HepG2 (cell line): ENCODE measurements at regions not wholly inside any gene's neighbourhood (a gene's known extent, or its start where the extent isn't known, plus 50 kb on each side); places are given as distances from the start of the nearest gene placed in this dataset.
A peak's percentile ranks its signal among the peaks of the same experiment; 100 is the strongest.

Experiments
- ATAC-seq: fragments of 200-7000 bp; cut with Tn5 transposase; 3 replicates; pipeline ENCODE4 v1.9.1; 2020; ENCODE audit warnings: mild to moderate bottlenecking, moderate library complexity
- BruUV-seq: library from RNA; stranded (reverse); fragments of 400-500 nt; replicated peaks from 2 replicates; lab custom pipeline; 2021; lab: Mats Ljungman, UMichigan
- CTCF ChIA-PET: fragments of 300-600 bp; formaldehyde crosslinking; extraction: SDS; loops from one replicate; lab custom pipeline; 2021; ENCODE audit warnings: low total read pairs, inconsistent platforms, low intra/inter-chr PET ratio; lab: Yijun Ruan, JAX
- POLR2A ChIA-PET: fragments of 350-600 bp; sonication (Branson Sonifier 250); formaldehyde crosslinking; loops from one replicate; lab custom pipeline; 2020; ENCODE audit warnings: antibody characterized with exemption, inconsistent platforms; lab: Yijun Ruan, JAX
- DNase-seq: peaks from one replicate; pipeline ENCODE4 v3.0.0-alpha.2; 2015; ENCODE audit warnings: low spot score
- FAIRE-seq: peaks from 3 replicates; lab custom pipeline; 2011; peaks lifted over from hg19 to GRCh38; lab: Jason Lieb, UNC
- H2AFZ ChIP-seq: one replicate; pipeline ENCODE4 v1.6.1; 2011; ENCODE audit warnings: low read length, inconsistent platforms
- H3K27ac ChIP-seq: fragments of 300-600 bp; 3 replicates; pipeline ENCODE4 v1.8.0; 2011; ENCODE audit warnings: mixed run types, mild to moderate bottlenecking, mixed read lengths, low read length, inconsistent platforms; ENCODE audit not compliant: insufficient read depth; ENCODE audit errors: extremely low read length
- H3K27me3 ChIP-seq, 2 experiments: fragments of 200-600 bp in 1 of 2; 2 replicates in 1 of 2; 3 replicates in 1 of 2; pipeline versions ENCODE4 v1.6.0 to v1.8.0; 2011; ENCODE audit warnings: low read length in 2 of 2, mild to moderate bottlenecking in 2 of 2, moderate library complexity in 2 of 2, inconsistent platforms in 1 of 2; ENCODE audit not compliant: insufficient read depth in 2 of 2, control insufficient read depth in 1 of 2
- H3K36me3 ChIP-seq, 2 experiments: fragments of 200-600 bp in 1 of 2; replicated peaks in 1 of 2; 2 replicates in 1 of 2; 3 replicates in 1 of 2; pipeline versions ENCODE4 v1.5.1 to v1.8.0; 2011; ENCODE audit warnings: low read length in 2 of 2, inconsistent platforms in 1 of 2; ENCODE audit not compliant: insufficient read depth in 2 of 2, control insufficient read depth in 1 of 2
- H3K4me1 ChIP-seq: 2 replicates; pipeline ENCODE4 v1.5.1; 2012; ENCODE audit warnings: low read length, inconsistent platforms; ENCODE audit not compliant: insufficient read depth
- H3K4me2 ChIP-seq: 2 replicates; pipeline ENCODE4 v1.6.0; 2011; ENCODE audit warnings: low read depth, low read length, inconsistent platforms
- H3K4me3 ChIP-seq, 3 experiments: fragments of 200-600 bp in 1 of 3; sonication (generic), shearing (Covaris generic) in 1 of 3; replicated peaks in 1 of 3; 2 replicates each; pipeline ENCODE4 v1.5.1; 2011 to 2016; ENCODE audit warnings: low read length in 3 of 3, inconsistent platforms in 2 of 3, low read depth in 2 of 3, mild to moderate bottlenecking in 2 of 3, control low read depth in 1 of 3, mixed read lengths in 1 of 3; ENCODE audit not compliant: insufficient read depth in 1 of 3
- H3K79me2 ChIP-seq: one replicate; pipeline ENCODE4 v1.6.1; 2011; ENCODE audit warnings: low read length, inconsistent platforms; ENCODE audit not compliant: insufficient read depth
- H3K9ac ChIP-seq: 2 replicates; pipeline ENCODE4 v1.6.0; 2011; ENCODE audit warnings: mild to moderate bottlenecking, low read depth, low read length, inconsistent platforms; ENCODE audit not compliant: insufficient read depth
- H3K9me3 ChIP-seq: 2 replicates; pipeline ENCODE4 v1.5.1; 2012; ENCODE audit warnings: mild to moderate bottlenecking, low read length
- H4K20me1 ChIP-seq: 2 replicates; pipeline ENCODE4 v1.6.0; 2011; ENCODE audit warnings: inconsistent platforms, mild to moderate bottlenecking, low read length, moderate library complexity; ENCODE audit not compliant: insufficient read depth
- CREB1 ChIP-seq, 2 experiments: fragments of 450-650 bp in 1 of 2; IDR thresholded peaks; 2 replicates each; pipeline ENCODE4 v1.6.1; 2016 to 2017; ENCODE audit warnings: control low read depth in 1 of 2, mild to moderate bottlenecking in 1 of 2, missing compliant biosample characterization in 1 of 2, missing genetic modification characterization in 1 of 2
- MATR3 ChIP-seq: sonication (generic); formaldehyde crosslinking; IDR thresholded peaks from 2 replicates; pipeline ENCODE4 v1.4.0; 2020; ENCODE audit warnings: missing genetic modification reagents
- RARA ChIP-seq: IDR thresholded peaks from 2 replicates; pipeline ENCODE4 v1.6.1; 2016; ENCODE audit warnings: missing genetic modification reagents, missing compliant biosample characterization
- STAG1 ChIP-seq: sonication (generic); formaldehyde crosslinking; IDR thresholded peaks from 2 replicates; pipeline ENCODE4 v1.4.0; 2020; ENCODE audit warnings: missing genetic modification reagents
- ZNF382 ChIP-seq: sonication (generic); formaldehyde crosslinking; IDR thresholded peaks from 2 replicates; pipeline ENCODE4 v1.5.0; 2020; ENCODE audit warnings: missing genetic modification reagents, mild to moderate bottlenecking, borderline replicate concordance
- ZNF501 ChIP-seq: sonication (generic); formaldehyde crosslinking; IDR thresholded peaks from 2 replicates; pipeline ENCODE4 v1.5.1; 2020; ENCODE audit warnings: mild to moderate bottlenecking, moderate library complexity, missing genetic modification reagents
- WGBS: methylation state at CpG from one replicate; pipeline ENCODE4 v1.1.6; 2017; ENCODE audit warnings: low lambda C conversion rate; 5-methylcytosine and 5-hydroxymethylcytosine counted together
- in situ Hi-C: cut with HindIII; loops from 2 replicates; pipeline ENCODE4 v1.10.0; 2017; ENCODE audit warnings: low pct_unique_long_range_greater_than_20kb; ENCODE audit not compliant: extremely low pct_ligation_motif_present
- intact Hi-C: fragments of 100-400 bp; cut with micrococcal nuclease; formaldehyde crosslinking; loops from one replicate; pipeline ENCODE4 v1.10.0; 2022; ENCODE audit not compliant: unreplicated experiment
- TF ChIP-seq, protein P1 (sequence below): IDR thresholded peaks from 2 replicates; pipeline ENCODE4 v1.6.1; 2012; ENCODE audit warnings: low read depth, low read length, improper control_type of control experiment

DNA sequence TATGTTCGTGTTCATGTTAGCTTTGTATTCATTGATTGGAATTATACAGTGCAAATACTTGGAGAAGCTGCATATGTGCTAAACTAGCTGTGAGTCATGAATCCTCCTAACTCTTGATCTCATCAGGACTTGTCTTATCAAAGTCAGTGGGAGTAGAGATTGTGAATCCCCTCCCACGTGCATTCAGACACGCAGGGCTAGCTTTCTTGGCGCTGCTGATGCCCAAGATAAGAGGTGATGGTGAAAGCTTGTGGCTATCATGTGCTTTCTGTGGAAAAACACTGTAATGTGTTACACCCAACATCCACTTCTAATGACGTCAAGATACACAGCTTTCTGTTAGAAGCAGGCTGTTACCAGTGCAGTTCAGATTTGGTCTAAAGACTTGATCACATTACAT lies 348.7 kb upstream of the HAND2 start:
- in situ Hi-C loops = no loop called here
- Histone ChIP-seq H3K4me2 (no peak overlapping the region), H4K20me1 (no peaks in the 10 kb centered on the region), H3K9ac (no peak overlapping the region), H3K36me3 (no peaks in the 10 kb centered on the region), H3K4me1 (no peaks in the 10 kb centered on the region), H3K27ac (no peak overlapping the region), H3K4me3 (no peak overlapping the region), H3K79me2 (no peaks in the 10 kb centered on the region), H2AFZ (no peak overlapping the region), H3K27me3 (no peaks in the 10 kb centered on the region), H3K9me3 (no peaks in the 10 kb centered on the region)
- DNase-seq = no peak
- ChIA-PET POLR2A (no interaction called here), CTCF (no interaction called here)
- FAIRE-seq = no peak
- TF ChIP-seq CREB1 (IDR thresholded peaks at IDR 0.05) (peak; percentile 51), CREB1 (CRISPR knock-in tag; IDR thresholded peaks at IDR 0.05) (no peak), STAG1 (CRISPR knock-in tag) (no peak)
- WGBS = 4% methylated on average over 5 of the region's 5 CpGs
- intact Hi-C loops = no loop called here
- BruUV-seq = no TSS peak
- ATAC-seq = no peak

DNA sequence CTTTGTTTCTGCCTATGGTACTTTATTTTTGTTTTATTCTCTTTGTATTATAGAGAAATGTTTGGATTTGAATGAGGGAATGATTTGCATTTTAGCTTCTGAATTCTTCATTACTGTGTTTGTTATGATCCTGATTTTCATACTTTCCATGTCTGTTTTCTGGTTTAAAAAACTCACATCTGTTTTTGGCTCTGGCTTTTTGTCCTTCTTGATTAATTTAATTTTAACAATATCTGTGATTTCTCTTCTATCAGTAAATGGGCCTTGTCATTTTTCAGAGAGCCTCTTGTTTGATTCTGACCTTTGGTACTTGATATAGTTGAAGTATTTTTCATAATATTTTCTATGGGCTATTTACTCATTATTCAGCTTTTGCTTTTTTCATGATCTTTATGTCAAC lies 341.6 kb upstream of the HAND2 start:
- ChIA-PET POLR2A (no interaction called here), CTCF (no interaction called here)
- no peak overlapping the region for H2AFZ ChIP-seq
- FAIRE-seq (no peak), DNase-seq (no peak), ATAC-seq (no peak)
- H3K27me3 ChIP-seq = no peaks in the 10 kb centered on the region
- no peaks in the 10 kb centered on the region for H4K20me1 ChIP-seq
- no peaks in the 10 kb centered on the region for H3K4me1 ChIP-seq
- TF ChIP-seq ZNF382 (CRISPR knock-in tag) (no peak), MATR3 (CRISPR knock-in tag) (no peak), RARA (CRISPR knock-in tag) (no peak), ZNF501 (CRISPR knock-in tag) (no peak)
- TF ChIP-seq, protein P1, sequence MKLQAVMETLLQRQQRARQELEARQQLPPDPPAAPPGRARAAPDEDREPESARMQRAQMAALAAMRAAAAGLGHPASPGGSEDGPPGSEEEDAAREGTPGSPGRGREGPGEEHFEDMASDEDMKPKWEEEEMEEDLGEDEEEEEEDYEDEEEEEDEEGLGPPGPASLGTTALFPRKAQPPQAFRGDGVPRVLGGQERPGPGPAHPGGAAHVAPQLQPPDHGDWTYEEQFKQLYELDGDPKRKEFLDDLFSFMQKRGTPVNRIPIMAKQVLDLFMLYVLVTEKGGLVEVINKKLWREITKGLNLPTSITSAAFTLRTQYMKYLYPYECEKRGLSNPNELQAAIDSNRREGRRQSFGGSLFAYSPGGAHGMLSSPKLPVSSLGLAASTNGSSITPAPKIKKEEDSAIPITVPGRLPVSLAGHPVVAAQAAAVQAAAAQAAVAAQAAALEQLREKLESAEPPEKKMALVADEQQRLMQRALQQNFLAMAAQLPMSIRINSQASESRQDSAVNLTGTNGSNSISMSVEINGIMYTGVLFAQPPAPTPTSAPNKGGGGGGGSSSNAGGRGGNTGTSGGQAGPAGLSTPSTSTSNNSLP = no peak
- H3K9me3 ChIP-seq = no peaks in the 10 kb centered on the region
- H3K36me3 ChIP-seq = no peaks in the 10 kb centered on the region
- in situ Hi-C loops (no loop called here), intact Hi-C loops (no loop called here)
- H3K4me2 ChIP-seq = no peak overlapping the region
- H3K79me2 ChIP-seq = no peaks in the 10 kb centered on the region
- H3K27ac ChIP-seq = no peak overlapping the region
- no peak overlapping the region for H3K4me3 ChIP-seq
- no TSS peak for BruUV-seq
- no peak overlapping the region for H3K9ac ChIP-seq
